HFFc6 (cell line): ENCODE measurements at regions not wholly inside any gene's neighbourhood (a gene's known extent, or its start where the extent isn't known, plus 50 kb on each side); places are given as distances from the start of the nearest gene placed in this dataset.
"Not testable (repeated sequence)": the region's sequence is repeated elsewhere in the genome, so short reads cannot be mapped to it uniquely, and the experiment has no call there.

Experiments used
- DNase-seq: peaks from one replicate; pipeline ENCODE4 v3.0.0-alpha.2; 2018
- H3K27ac Mint-ChIP-seq: 2 replicates; pipeline ENCODE4 v1.8.0; 2020; ENCODE audit warnings: mild to moderate bottlenecking, mixed read lengths
- H3K27me3 Mint-ChIP-seq: 2 replicates; pipeline ENCODE4 v1.8.0; 2021; ENCODE audit warnings: mild to moderate bottlenecking, moderate library complexity, mixed read lengths; ENCODE audit not compliant: insufficient read depth
- H3K36me3 Mint-ChIP-seq: 2 replicates; pipeline ENCODE4 v1.8.0; 2021; ENCODE audit warnings: low read depth, mixed read lengths
- H3K4me1 Mint-ChIP-seq: 2 replicates; pipeline ENCODE4 v1.8.0; 2020; ENCODE audit warnings: low read depth, mixed read lengths
- H3K4me3 Mint-ChIP-seq: 2 replicates; pipeline ENCODE4 v1.8.0; 2020; ENCODE audit warnings: mild to moderate bottlenecking, moderate library complexity, mixed read lengths
- H3K9me3 Mint-ChIP-seq: 2 replicates; pipeline ENCODE4 v1.8.0; 2020; ENCODE audit warnings: mild to moderate bottlenecking, mixed read lengths
- CTCF ChIP-seq: fragments of 200-600 bp; sonication (generic); IDR thresholded peaks from 2 replicates; pipeline ENCODE4 v1.5.0; 2021; ENCODE audit warnings: antibody characterized with exemption, mild to moderate bottlenecking

- H3K4me1 Mint-ChIP-seq, result no peaks in the 10 kb centered on the region
- no peaks in the 10 kb centered on the region for H3K36me3 Mint-ChIP-seq
- no peak for TF ChIP-seq CTCF
- H3K27ac Mint-ChIP-seq, result no peak overlapping the region
- H3K9me3 Mint-ChIP-seq, result peaks cover 5% of the 10 kb centered on the region; the same call in 1 of the 2 replicates
- DNase-seq, result no peak
- no peaks in the 10 kb centered on the region; the same call in 1 of the 2 replicates for H3K27me3 Mint-ChIP-seq
- no peak overlapping the region for H3K4me3 Mint-ChIP-seq
These were observed 268.2 kb downstream of the CCSER2 start for GRCh38 chr10:84596585-84596984.

GRCh38 chr10:84599254-84599653 lies 270.9 kb downstream of the CCSER2 start:
- Mint-ChIP-seq H3K4me3 (no peak overlapping the region), H3K27ac (no peak overlapping the region), H3K27me3 (no peaks in the 10 kb centered on the region; the same call in 1 of the 2 replicates), H3K9me3 (peaks cover 5% of the 10 kb centered on the region; the same call in 1 of the 2 replicates), H3K4me1 (no peaks in the 10 kb centered on the region), H3K36me3 (no peaks in the 10 kb centered on the region)
- no peak for DNase-seq
- TF ChIP-seq CTCF, result no peak

- TF ChIP-seq CTCF, result no peak
- Mint-ChIP-seq H3K4me1 (no peaks in the 10 kb centered on the region), H3K9me3 (no peaks in the 10 kb centered on the region; the same call in 1 of the 2 replicates), H3K4me3 (no peak overlapping the region), H3K27me3 (no peaks in the 10 kb centered on the region; the same call in 1 of the 2 replicates), H3K27ac (no peak overlapping the region), H3K36me3 (no peaks in the 10 kb centered on the region)
- DNase-seq, result no peak
These were observed 272.6 kb downstream of the CCSER2 start for GRCh38 chr10:84600947-84601346.

- not testable (repeated sequence) for DNase-seq, H3K36me3 Mint-ChIP-seq, H3K9me3 Mint-ChIP-seq, H3K27ac Mint-ChIP-seq, H3K27me3 Mint-ChIP-seq, H3K4me3 Mint-ChIP-seq, H3K4me1 Mint-ChIP-seq
These were observed 274.2 kb downstream of the CCSER2 start for GRCh38 chr10:84602543-84602942.

GRCh38 chr10:84603971-84604370 lies 275.6 kb downstream of the CCSER2 start:
- DNase-seq, result no peak
- Mint-ChIP-seq H3K27ac (no peak overlapping the region), H3K27me3 (peaks cover 2% of the 10 kb centered on the region; the same call in 1 of the 2 replicates), H3K4me3 (no peak overlapping the region), H3K36me3 (no peaks in the 10 kb centered on the region), H3K4me1 (no peaks in the 10 kb centered on the region), H3K9me3 (no peaks in the 10 kb centered on the region)
- TF ChIP-seq CTCF, result no peak

GRCh38 chr10:84605802-84606201 lies 277.4 kb downstream of the CCSER2 start:
- Mint-ChIP-seq H3K4me1 (no peaks in the 10 kb centered on the region), H3K9me3 (no peaks in the 10 kb centered on the region), H3K4me3 (no peak overlapping the region), H3K27ac (no peak overlapping the region), H3K27me3 (peaks cover 2% of the 10 kb centered on the region; the same call in 1 of the 2 replicates), H3K36me3 (no peaks in the 10 kb centered on the region)
- TF ChIP-seq CTCF, result no peak
- no peak for DNase-seq
